GM23338 (cell line): ENCODE measurements at regions not wholly inside any gene's neighbourhood (a gene's known extent, or its start where the extent isn't known, plus 50 kb on each side); places are given as distances from the start of the nearest gene placed in this dataset.

Source experiments
- ATAC-seq: fragments of 200-7000 bp; cut with Tn5 transposase; 3 replicates; pipeline ENCODE4 v1.9.1; 2020
- DNase-seq: peaks from one replicate; pipeline ENCODE4 v3.0.0-alpha.2; 2015; ENCODE audit warnings: low spot score
- H2AFZ ChIP-seq: fragments of 200-600 bp; sonication (generic); 2 replicates; pipeline ENCODE4 v1.8.0; 2016; ENCODE audit warnings: antibody characterized with exemption, mild to moderate bottlenecking, moderate library complexity
- H3F3A ChIP-seq: fragments of 200-600 bp; sonication (generic); replicated peaks from 2 replicates; pipeline ENCODE4 v1.8.0; 2017; ENCODE audit warnings: antibody characterized with exemption, mixed run types, low read depth
- H3K27ac ChIP-seq: fragments of 200-600 bp; sonication (generic); 2 replicates; pipeline ENCODE4 v1.6.1; 2016; ENCODE audit warnings: low read depth
- H3K27me3 ChIP-seq: fragments of 200-600 bp; sonication (generic); 2 replicates; pipeline ENCODE4 v1.8.0; 2016; ENCODE audit warnings: mild to moderate bottlenecking, mixed run types, moderate library complexity; ENCODE audit not compliant: insufficient read depth
- H3K36me3 ChIP-seq: fragments of 200-600 bp; sonication (generic); 2 replicates; pipeline ENCODE4 v1.8.0; 2016; ENCODE audit warnings: mild to moderate bottlenecking; ENCODE audit not compliant: insufficient read depth
- H3K4me1 ChIP-seq: fragments of 200-600 bp; sonication (generic); 2 replicates; pipeline ENCODE4 v1.8.0; 2016; ENCODE audit warnings: mild to moderate bottlenecking, moderate library complexity; ENCODE audit not compliant: insufficient read depth
- H3K4me2 ChIP-seq: fragments of 200-600 bp; sonication (generic); 2 replicates; pipeline ENCODE4 v1.7.1; 2017; ENCODE audit warnings: mixed run types
- H3K4me3 ChIP-seq: fragments of 200-600 bp; sonication (generic); 2 replicates; pipeline ENCODE4 v1.6.1; 2016; ENCODE audit warnings: mixed run types
- H3K79me2 ChIP-seq: fragments of 200-600 bp; sonication (generic); replicated peaks from 2 replicates; pipeline ENCODE4 v1.8.0; 2017; ENCODE audit warnings: mild to moderate bottlenecking; ENCODE audit not compliant: insufficient read depth
- H3K9me2 ChIP-seq: fragments of 200-600 bp; sonication (generic); 2 replicates; pipeline ENCODE4 v1.8.0; 2017; ENCODE audit not compliant: insufficient read depth
- H4K20me1 ChIP-seq: fragments of 200-600 bp; sonication (generic); replicated peaks from 2 replicates; pipeline ENCODE4 v1.8.0; 2017; ENCODE audit warnings: mild to moderate bottlenecking; ENCODE audit not compliant: insufficient read depth
- H3K27ac Mint-ChIP-seq: 2 replicates; pipeline ENCODE4 v1.8.0; 2020; ENCODE audit warnings: inconsistent platforms, mild to moderate bottlenecking, moderate library complexity, mixed read lengths
- H3K27me3 Mint-ChIP-seq: 3 replicates; pipeline ENCODE4 v1.8.0; 2022; ENCODE audit warnings: low read depth, mild to moderate bottlenecking, moderate library complexity, mixed read lengths, inconsistent platforms; ENCODE audit not compliant: insufficient read depth, poor library complexity
- H3K36me3 Mint-ChIP-seq: 3 replicates; pipeline ENCODE4 v1.8.0; 2021; ENCODE audit warnings: low read depth, mild to moderate bottlenecking, inconsistent platforms, moderate library complexity, mixed read lengths
- H3K4me1 Mint-ChIP-seq: 3 replicates; pipeline ENCODE4 v1.8.0; 2020; ENCODE audit warnings: mild to moderate bottlenecking, inconsistent platforms, mixed read lengths
- H3K4me3 Mint-ChIP-seq: 3 replicates; pipeline ENCODE4 v1.8.0; 2021; ENCODE audit warnings: moderate library complexity, mild to moderate bottlenecking, inconsistent platforms, mixed read lengths
- H3K9me3 Mint-ChIP-seq: 3 replicates; pipeline ENCODE4 v1.8.0; 2020; ENCODE audit warnings: moderate library complexity, mild to moderate bottlenecking, inconsistent platforms, mixed read lengths
- CREB1 ChIP-seq: fragments of 250-450 bp; sonication (Bioruptor Pico); IDR thresholded peaks from 2 replicates; pipeline ENCODE4 v1.5.0; 2020; ENCODE audit warnings: low read depth, mild to moderate bottlenecking, moderate library complexity
- CTCF ChIP-seq, 2 experiments: fragments of 200-600 bp in 1 of 2; sonication (generic) in 1 of 2; conservative IDR thresholded peaks; 2 replicates each; pipeline versions ENCODE4 v1.5.1 to v1.6.1; 2016 to 2017; ENCODE audit warnings: antibody characterized with exemption in 2 of 2, low read depth in 2 of 2, mild to moderate bottlenecking in 2 of 2, moderate library complexity in 1 of 2
- EZH2phosphoT487 ChIP-seq: fragments of 200-600 bp; sonication (generic); IDR thresholded peaks from one replicate; pipeline ENCODE4 v1.8.1; 2018; ENCODE audit warnings: antibody characterized with exemption; ENCODE audit not compliant: unreplicated experiment
- JUNB ChIP-seq: IDR thresholded peaks from one replicate; pipeline ENCODE4 v1.6.1; 2016; ENCODE audit warnings: antibody characterized with exemption; ENCODE audit not compliant: unreplicated experiment
- POLR2AphosphoS5 ChIP-seq: IDR thresholded peaks from 2 replicates; pipeline ENCODE4 v1.6.1; 2016; ENCODE audit warnings: antibody characterized with exemption, low read depth
- REST ChIP-seq: IDR thresholded peaks from one replicate; pipeline ENCODE4 v1.6.1; 2018; ENCODE audit warnings: antibody characterized with exemption; ENCODE audit not compliant: unreplicated experiment
- STAT1 ChIP-seq: IDR thresholded peaks from one replicate; pipeline ENCODE4 v1.6.1; 2016; ENCODE audit warnings: antibody characterized with exemption; ENCODE audit not compliant: unreplicated experiment
- ZNF114 ChIP-seq: fragments of 250-450 bp; sonication (Bioruptor Pico); IDR thresholded peaks from 2 replicates; pipeline ENCODE4 v1.5.0; 2020; ENCODE audit warnings: mild to moderate bottlenecking, moderate library complexity

- H3F3A ChIP-seq = no peaks in the 10 kb centered on the region
- TF ChIP-seq ZNF114 (CRISPR knock-in tag) (no peak), POLR2AphosphoS5 (peak; percentile 23; the same call in 1 of the 2 replicates), CTCF (conservative IDR thresholded peaks at IDR 0.05; ENCODE audit: low read depth in 2 of 2) (0 out of 4 replicates have a peak, but pooled peaks of 1 of the 2 experiments have one; percentile 6), REST (no peak), CREB1 (no peak)
- Mint-ChIP-seq H3K27me3 (peaks cover 2% of the 10 kb centered on the region), H3K4me3 (no peak overlapping the region), H3K4me1 (no peaks in the 10 kb centered on the region), H3K27ac (no peak overlapping the region), H3K36me3 (peaks cover 3% of the 10 kb centered on the region; the same call in 1 of the 3 replicates), H3K9me3 (peaks cover 3% of the 10 kb centered on the region; the same call in 2 of the 3 replicates)
- ATAC-seq = peak; percentile 54
- no peak overlapping the region for H3K4me2 ChIP-seq
- H3K4me3 ChIP-seq = no peak overlapping the region
- peak; percentile 38 for DNase-seq
- H3K79me2 ChIP-seq = no peaks in the 10 kb centered on the region
- H4K20me1 ChIP-seq = no peaks in the 10 kb centered on the region
- no peaks in the 10 kb centered on the region for H3K27me3 ChIP-seq
- H3K27ac ChIP-seq = no peak overlapping the region
- H3K36me3 ChIP-seq = no peaks in the 10 kb centered on the region
- no peak overlapping the region for H2AFZ ChIP-seq
- peaks cover 10% of the 10 kb centered on the region; the same call in 1 of the 2 replicates for H3K9me2 ChIP-seq
- no peaks in the 10 kb centered on the region for H3K4me1 ChIP-seq
Observed at GRCh38 chr2:140154271-140154670, 1374.1 kb upstream of the NXPH2 start.

- Mint-ChIP-seq H3K9me3 (no peaks in the 10 kb centered on the region), H3K27me3 (peaks cover 2% of the 10 kb centered on the region), H3K4me1 (no peaks in the 10 kb centered on the region), H3K4me3 (no peak overlapping the region), H3K27ac (no peak overlapping the region), H3K36me3 (no peaks in the 10 kb centered on the region)
- no peak for DNase-seq
- no peak for ATAC-seq
- Histone ChIP-seq H3K27me3 (no peaks in the 10 kb centered on the region), H3F3A (no peaks in the 10 kb centered on the region), H3K9me2 (0 out of 2 replicates have a peak, but pooled peaks cover 3% of the 10 kb centered on the region), H3K4me3 (no peak overlapping the region), H3K27ac (no peak overlapping the region), H3K4me2 (no peak overlapping the region), H3K4me1 (no peaks in the 10 kb centered on the region), H2AFZ (no peak overlapping the region), H3K79me2 (no peaks in the 10 kb centered on the region), H3K36me3 (no peaks in the 10 kb centered on the region), H4K20me1 (no peaks in the 10 kb centered on the region)
- TF ChIP-seq STAT1 (no peak), POLR2AphosphoS5 (no peak), EZH2phosphoT487 (no peak), JUNB (no peak)
Observed at GRCh38 chr2:140144611-140145010, 1364.4 kb upstream of the NXPH2 start.
